Mesenchymal stem cell (in vitro differentiated cells and primary cell): ENCODE measurements at regions not wholly inside any gene's neighbourhood (a gene's known extent, or its start where the extent isn't known, plus 50 kb on each side); places are given as distances from the start of the nearest gene placed in this dataset.

Experiments used
- DNase-seq: peaks from one replicate; pipeline ENCODE4 v3.0.0-alpha.2; 2013
- H2AFZ ChIP-seq: one replicate; pipeline ENCODE4 v1.6.1; 2013; ENCODE audit warnings: low read depth, mild to moderate bottlenecking, control low read depth, inconsistent platforms, low read length, moderate library complexity
- H2AK5ac ChIP-seq: 2 replicates; pipeline ENCODE4 v1.6.1; 2013; ENCODE audit warnings: low read length, moderate library complexity, mild to moderate bottlenecking, inconsistent platforms; ENCODE audit not compliant: severe bottlenecking
- H2BK120ac ChIP-seq: one replicate; pipeline ENCODE4 v1.6.1; 2013; ENCODE audit warnings: low read depth, mild to moderate bottlenecking, inconsistent platforms, low read length, moderate library complexity
- H2BK12ac ChIP-seq, 2 experiments: one replicate each; pipeline ENCODE4 v1.6.1; 2013; ENCODE audit warnings: inconsistent platforms in 2 of 2, low read length in 2 of 2, mild to moderate bottlenecking in 2 of 2, moderate library complexity in 2 of 2, control low read depth in 1 of 2
- H2BK15ac ChIP-seq: one replicate; pipeline ENCODE4 v1.6.1; 2013; ENCODE audit warnings: mild to moderate bottlenecking, low read depth, inconsistent platforms; ENCODE audit not compliant: poor library complexity, severe bottlenecking
- H2BK5ac ChIP-seq: 2 replicates; pipeline ENCODE4 v1.6.1; 2013; ENCODE audit warnings: low read depth, mild to moderate bottlenecking, low read length, control low read depth, inconsistent platforms; ENCODE audit not compliant: poor library complexity, severe bottlenecking
- H3K14ac ChIP-seq, 2 experiments: one replicate each; pipeline ENCODE4 v1.6.1; 2013; ENCODE audit warnings: inconsistent platforms in 2 of 2, low read length in 2 of 2, control low read depth in 1 of 2, mild to moderate bottlenecking in 1 of 2, moderate library complexity in 1 of 2
- H3K18ac ChIP-seq, 2 experiments: one replicate each; pipeline ENCODE4 v1.6.1; 2013; ENCODE audit warnings: inconsistent platforms in 2 of 2, low read length in 2 of 2, control low read depth in 1 of 2, low read depth in 1 of 2, mild to moderate bottlenecking in 1 of 2
- H3K23ac ChIP-seq, 2 experiments: one replicate each; pipeline ENCODE4 v1.6.1; 2013; ENCODE audit warnings: inconsistent platforms in 2 of 2, low read length in 2 of 2, mild to moderate bottlenecking in 2 of 2, moderate library complexity in 2 of 2, control low read depth in 1 of 2
- H3K27ac ChIP-seq: 2 replicates; pipeline ENCODE4 v1.5.1; 2013; ENCODE audit warnings: mild to moderate bottlenecking, moderate library complexity, low read length, control low read depth, inconsistent platforms; ENCODE audit not compliant: poor library complexity, severe bottlenecking
- H3K27me3 ChIP-seq, 2 experiments: 2 replicates each; pipeline versions ENCODE4 v1.6.1 to v1.7.0; 2013; ENCODE audit warnings: low read length in 2 of 2, mild to moderate bottlenecking in 2 of 2, moderate library complexity in 2 of 2, control low read depth in 1 of 2, inconsistent platforms in 1 of 2; ENCODE audit not compliant: control insufficient read depth in 1 of 2, insufficient read depth in 1 of 2
- H3K36me3 ChIP-seq, 2 experiments: 2 replicates each; pipeline versions ENCODE4 v1.6.1 to v1.7.0; 2013; ENCODE audit warnings: low read length in 2 of 2, control low read depth in 1 of 2, inconsistent platforms in 1 of 2, low read depth in 1 of 2, mild to moderate bottlenecking in 1 of 2; ENCODE audit not compliant: insufficient read depth in 2 of 2, control insufficient read depth in 1 of 2
- H3K4ac ChIP-seq, 2 experiments: one replicate each; pipeline ENCODE4 v1.6.1; 2013; ENCODE audit warnings: inconsistent platforms in 2 of 2, low read length in 2 of 2, mild to moderate bottlenecking in 2 of 2, moderate library complexity in 2 of 2, control low read depth in 1 of 2, low read depth in 1 of 2
- H3K4me1 ChIP-seq: 2 replicates; pipeline ENCODE4 v1.6.1; 2013; ENCODE audit warnings: low read depth, low read length, control low read depth; ENCODE audit not compliant: control insufficient read depth, insufficient read depth
- H3K4me2 ChIP-seq: 2 replicates; pipeline ENCODE4 v1.6.1; 2013; ENCODE audit warnings: low read length, mild to moderate bottlenecking, inconsistent platforms; ENCODE audit not compliant: poor library complexity, severe bottlenecking
- H3K4me3 ChIP-seq, 2 experiments: 2 replicates each; pipeline versions ENCODE4 v1.5.1 to v1.7.0; 2013; ENCODE audit warnings: low read length in 2 of 2, mild to moderate bottlenecking in 2 of 2, control low read depth in 1 of 2, low read depth in 1 of 2; ENCODE audit not compliant: insufficient read depth in 1 of 2
- H3K79me1 ChIP-seq: replicated peaks from 2 replicates; pipeline ENCODE4 v1.6.1; 2013; ENCODE audit warnings: mild to moderate bottlenecking, control low read depth, low read length, inconsistent platforms; ENCODE audit not compliant: poor library complexity, severe bottlenecking
- H3K9ac ChIP-seq: 2 replicates; pipeline ENCODE4 v1.7.0; 2013; ENCODE audit warnings: mild to moderate bottlenecking, low read length, moderate library complexity
- H3K9me3 ChIP-seq: 2 replicates; pipeline ENCODE4 v1.7.0; 2013; ENCODE audit warnings: mild to moderate bottlenecking, low read length; ENCODE audit not compliant: control insufficient read depth
- H4K8ac ChIP-seq: one replicate; pipeline ENCODE4 v1.6.1; 2013; ENCODE audit warnings: inconsistent platforms, mild to moderate bottlenecking, low read length, moderate library complexity
- H4K91ac ChIP-seq: one replicate; pipeline ENCODE4 v1.6.1; 2013; ENCODE audit warnings: mild to moderate bottlenecking, low read length, inconsistent platforms
- WGBS: methylation state at CpG from one replicate; pipeline ENCODE4 v1.1.7; 2013; ENCODE audit warnings: mixed read lengths; 5-methylcytosine and 5-hydroxymethylcytosine counted together

DNA sequence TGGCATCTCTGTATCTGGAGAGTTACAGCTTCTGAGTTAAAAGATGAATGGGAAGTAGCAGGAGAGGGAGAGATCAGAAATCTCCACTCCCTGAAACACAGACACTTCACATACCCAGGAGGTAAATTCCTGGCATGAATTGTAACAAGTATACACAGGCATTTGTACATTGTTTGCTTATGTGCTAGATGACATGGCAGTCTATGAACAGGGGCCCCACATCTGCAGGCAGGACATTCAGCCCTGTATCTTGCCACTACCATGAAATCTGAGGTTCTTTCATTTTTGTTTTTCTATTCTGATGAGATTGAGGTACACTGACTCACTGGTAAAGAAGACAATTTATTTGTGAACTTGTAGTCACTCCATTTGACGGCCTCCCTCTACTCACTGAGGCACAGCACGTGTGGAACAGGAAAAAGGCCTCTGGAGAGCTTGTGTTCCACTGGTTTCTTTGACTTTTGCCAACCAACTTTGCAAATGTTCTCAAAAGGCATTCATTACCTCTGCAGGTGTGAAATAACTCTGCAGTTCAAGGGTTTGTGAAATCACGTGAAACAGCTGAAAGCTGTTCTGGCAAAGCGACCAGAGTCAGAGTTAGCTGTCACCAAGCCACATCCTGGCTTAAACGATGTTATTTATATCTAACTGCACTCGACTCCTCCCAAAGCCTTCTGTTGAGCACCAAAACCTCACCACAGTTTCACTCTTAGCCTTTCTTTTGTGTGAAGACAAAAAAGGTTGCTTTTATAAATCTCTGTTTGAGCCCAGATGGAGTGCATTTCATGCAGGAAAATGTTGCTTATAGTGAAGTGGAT lies 401.3 kb upstream of the CFAP20DC start:
- H3K36me3 ChIP-seq, result no peaks in the 10 kb centered on the region
- no peaks in the 10 kb centered on the region for H3K27me3 ChIP-seq
- H2BK5ac ChIP-seq, result no peak overlapping the region
- H3K14ac ChIP-seq, result no peak overlapping the region
- H3K9ac ChIP-seq, result no peak overlapping the region
- H3K9me3 ChIP-seq, result no peaks in the 10 kb centered on the region
- H3K4me2 ChIP-seq, result no peak overlapping the region
- H3K18ac ChIP-seq, result no peak overlapping the region
- H3K79me1 ChIP-seq, result no peaks in the 10 kb centered on the region
- H2AFZ ChIP-seq, result no peak overlapping the region
- H3K4me3 ChIP-seq, result no peak overlapping the region
- no peak overlapping the region for H3K27ac ChIP-seq
- H4K8ac ChIP-seq, result no peak overlapping the region
- no peak overlapping the region for H2BK120ac ChIP-seq
- H2BK15ac ChIP-seq, result no peak overlapping the region
- WGBS, result 29% methylated on average over 6 of the region's 6 CpGs
- DNase-seq, result peak; percentile 32
- no peak overlapping the region for H2AK5ac ChIP-seq
- H4K91ac ChIP-seq, result no peak overlapping the region
- H3K23ac ChIP-seq, result no peak overlapping the region
- H2BK12ac ChIP-seq, result no peak overlapping the region
- H3K4ac ChIP-seq, result no peak overlapping the region
- H3K4me1 ChIP-seq, result peaks cover 3% of the 10 kb centered on the region

DNA sequence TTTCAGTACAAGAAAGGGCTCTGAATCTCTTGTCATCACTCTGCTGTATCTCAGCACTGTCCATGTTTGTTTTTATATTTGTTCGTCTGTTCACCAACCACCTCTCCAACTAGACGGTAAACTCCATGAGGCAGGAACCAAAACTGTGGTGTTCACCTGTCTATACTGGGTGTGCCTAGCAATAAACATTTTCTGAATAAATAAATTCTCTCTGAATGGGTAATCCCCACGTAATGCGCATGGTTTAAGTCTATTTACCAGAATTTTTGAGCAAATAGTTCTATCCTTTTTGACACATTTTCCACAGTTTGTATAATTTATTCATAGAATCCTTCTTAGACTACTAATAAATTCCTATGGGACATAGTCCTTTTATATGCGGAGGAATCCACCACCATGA lies 400.6 kb upstream of the CFAP20DC start:
- Histone ChIP-seq H2BK12ac (no peak overlapping the region), H3K79me1 (no peaks in the 10 kb centered on the region), H4K91ac (no peak overlapping the region), H3K23ac (no peak overlapping the region), H2AK5ac (no peak overlapping the region), H2BK120ac (no peak overlapping the region), H3K18ac (no peak overlapping the region), H4K8ac (no peak overlapping the region), H3K9me3 (no peaks in the 10 kb centered on the region), H3K4me3 (no peak overlapping the region), H3K9ac (no peak overlapping the region), H3K4me1 (peaks cover 3% of the 10 kb centered on the region), H3K36me3 (no peaks in the 10 kb centered on the region), H2BK5ac (no peak overlapping the region), H2AFZ (no peak overlapping the region), H3K27me3 (no peaks in the 10 kb centered on the region), H2BK15ac (no peak overlapping the region), H3K4ac (no peak overlapping the region), H3K27ac (no peak overlapping the region), H3K4me2 (no peak overlapping the region), H3K14ac (no peak overlapping the region)
- WGBS, result 92% methylated on average over 2 of the region's 5 CpGs
- no peak for DNase-seq

DNA sequence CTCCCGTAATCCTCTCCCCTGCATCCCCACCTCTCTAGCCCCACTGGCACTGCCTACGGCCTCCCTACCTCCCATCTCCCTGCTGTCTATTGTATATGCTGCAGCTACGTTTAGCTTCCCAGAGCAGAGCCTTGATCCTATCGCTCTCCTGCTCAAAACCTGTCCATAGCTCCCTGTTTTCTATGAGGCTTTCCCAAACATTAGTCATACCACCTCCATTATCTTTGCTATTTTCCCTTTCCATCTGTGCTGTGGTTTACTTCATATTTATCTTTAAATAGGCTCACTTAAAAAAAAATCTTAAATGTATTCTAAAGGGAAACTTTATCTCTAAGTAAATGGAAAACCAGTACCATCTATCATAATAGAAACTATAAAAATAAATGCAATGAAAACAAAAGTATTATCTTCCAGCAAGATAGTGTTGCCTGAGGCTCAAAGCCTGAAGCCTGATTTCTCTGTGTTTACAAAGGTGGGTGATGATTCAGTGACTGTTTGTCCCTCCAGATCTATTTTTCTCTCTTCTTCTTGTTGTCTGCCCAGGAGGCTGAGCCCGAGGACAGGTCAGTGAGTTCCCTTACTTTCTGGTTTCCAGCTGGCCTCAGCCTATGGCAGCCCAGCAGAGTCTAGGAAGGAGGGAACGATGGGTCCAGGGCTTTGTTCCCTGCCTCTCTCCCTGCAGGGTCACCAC lies 397.1 kb upstream of the CFAP20DC start:
- WGBS, result 79% methylated on average over 6 of the region's 6 CpGs
- Histone ChIP-seq H3K4ac (peak overlapping the region in 1 of 2 experiments; percentile 56), H3K27me3 (no peaks in the 10 kb centered on the region), H3K27ac (no peak overlapping the region), H3K9ac (no peak overlapping the region), H2BK12ac (peak overlapping the region in 1 of 2 experiments; percentile 61), H3K4me1 (peaks cover 3% of the 10 kb centered on the region), H3K23ac (no peak overlapping the region), H2BK120ac (no peak overlapping the region), H3K18ac (peak overlapping the region; percentile 34 to 61), H2BK15ac (no peak overlapping the region), H2AK5ac (no peak overlapping the region), H3K36me3 (no peaks in the 10 kb centered on the region), H2AFZ (no peak overlapping the region), H3K14ac (no peak overlapping the region), H3K4me2 (no peak overlapping the region), H4K91ac (no peak overlapping the region), H2BK5ac (no peak overlapping the region), H3K4me3 (no peak overlapping the region), H3K9me3 (no peaks in the 10 kb centered on the region), H4K8ac (no peak overlapping the region), H3K79me1 (no peaks in the 10 kb centered on the region)
- peak; percentile 46 for DNase-seq

DNA sequence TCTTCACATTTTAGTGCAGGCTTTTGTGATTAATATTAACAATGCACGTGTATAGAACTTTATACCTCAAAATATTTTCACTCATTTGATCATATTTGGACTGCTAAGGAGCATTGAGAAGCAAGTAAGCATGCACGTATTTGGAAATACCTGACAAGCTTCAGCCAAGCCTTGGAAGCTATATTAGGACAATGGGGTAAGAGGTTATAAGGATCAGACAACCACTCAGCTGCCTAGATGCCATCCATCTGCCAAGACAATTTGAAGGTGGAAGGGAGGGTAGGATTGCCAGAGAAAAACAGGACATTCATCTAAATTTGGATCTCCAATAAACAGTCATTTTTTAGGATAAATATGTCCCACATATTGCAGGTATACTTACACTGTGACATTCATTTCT lies 394.9 kb upstream of the CFAP20DC start:
- no peak overlapping the region for H2AFZ ChIP-seq
- H3K36me3 ChIP-seq, result no peaks in the 10 kb centered on the region
- no peak overlapping the region for H3K4me2 ChIP-seq
- no peak overlapping the region for H2BK15ac ChIP-seq
- H3K9ac ChIP-seq, result no peak overlapping the region
- 85% methylated on average over 1 of the region's 2 CpGs for WGBS
- no peak overlapping the region for H4K8ac ChIP-seq
- H3K79me1 ChIP-seq, result no peaks in the 10 kb centered on the region
- peaks cover 0 to 5% of the 10 kb centered on the region in 2 experiments for H3K27me3 ChIP-seq
- no peak overlapping the region for H2BK120ac ChIP-seq
- H3K14ac ChIP-seq, result no peak overlapping the region
- no peak overlapping the region for H3K18ac ChIP-seq
- no peak overlapping the region for H3K27ac ChIP-seq
- no peak overlapping the region for H2AK5ac ChIP-seq
- H3K23ac ChIP-seq, result no peak overlapping the region
- peaks cover 3% of the 10 kb centered on the region for H3K4me1 ChIP-seq
- H3K9me3 ChIP-seq, result no peaks in the 10 kb centered on the region
- no peak overlapping the region for H3K4me3 ChIP-seq
- no peak overlapping the region for H3K4ac ChIP-seq
- no peak overlapping the region for H2BK12ac ChIP-seq
- DNase-seq, result no peak
- H4K91ac ChIP-seq, result no peak overlapping the region
- H2BK5ac ChIP-seq, result no peak overlapping the region
